ENCODE measurements at regions not wholly inside any gene's neighbourhood (a gene's known extent, or its start where the extent isn't known, plus 50 kb on each side); places are given as distances from the start of the nearest gene placed in this dataset.

DNA sequence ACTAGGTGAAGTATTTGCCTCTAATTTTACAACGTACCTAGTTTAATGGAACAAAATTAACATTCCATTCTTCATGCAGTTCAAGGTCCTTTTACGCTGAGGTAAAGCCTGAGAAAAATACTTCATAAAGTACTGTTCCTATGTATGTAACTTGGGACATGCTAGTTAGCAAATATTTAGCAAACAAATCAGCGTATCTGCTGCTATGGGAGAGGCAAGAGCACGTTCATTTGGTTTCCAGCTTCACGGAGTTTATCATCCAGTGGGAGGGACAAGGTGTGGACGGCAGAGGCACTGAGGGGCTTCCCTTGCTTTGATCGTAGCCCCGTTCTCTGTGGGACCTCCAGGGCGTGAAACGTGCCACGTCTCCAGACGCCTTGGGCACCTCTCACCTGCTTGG is 248.8 kb downstream of the IRS2 start:
- Histone ChIP-seq H3K4me3 (IDR thresholded peaks at IDR 0.05; ENCODE audit: insufficient read depth, low read depth, low read length) (no peak overlapping the region), H3K9ac (no peak overlapping the region), H3K4me1 (ENCODE audit: low read depth, poor library complexity, severe bottlenecking) (no peaks in the 10 kb centered on the region), H3K4me2 (no peak overlapping the region), H3K36me3 (ENCODE audit: insufficient read depth) (no peaks in the 10 kb centered on the region), H2AFZ (ENCODE audit: low read depth) (no peak overlapping the region), H4K20me1 (ENCODE audit: insufficient read depth) (no peaks in the 10 kb centered on the region), H3K27me3 (ENCODE audit: insufficient read depth, low read depth) (no peaks in the 10 kb centered on the region), H3K27ac (no peak overlapping the region), H3K79me2 (ENCODE audit: insufficient read depth, low read depth) (no peaks in the 10 kb centered on the region)
- no peak for TF ChIP-seq CTCF (conservative IDR thresholded peaks at IDR 0.05; ENCODE audit: low read depth, low read length)

- no peak overlapping the region for H3K27ac ChIP-seq
- no peak overlapping the region for H3K4me2 ChIP-seq
- no peaks in the 10 kb centered on the region for H3K4me1 ChIP-seq (ENCODE audit: low read depth, poor library complexity, severe bottlenecking)
- no peaks in the 10 kb centered on the region for H4K20me1 ChIP-seq (ENCODE audit: insufficient read depth)
- H3K9ac ChIP-seq: no peak overlapping the region
- no peaks in the 10 kb centered on the region for H3K27me3 ChIP-seq (ENCODE audit: insufficient read depth, low read depth)
- H3K79me2 ChIP-seq (ENCODE audit: insufficient read depth, low read depth): no peaks in the 10 kb centered on the region
- H3K36me3 ChIP-seq (ENCODE audit: insufficient read depth): no peaks in the 10 kb centered on the region
- H2AFZ ChIP-seq (ENCODE audit: low read depth): no peak overlapping the region
- TF ChIP-seq CTCF (conservative IDR thresholded peaks at IDR 0.05; ENCODE audit: low read depth, low read length): no peak
- H3K4me3 ChIP-seq (IDR thresholded peaks at IDR 0.05; ENCODE audit: insufficient read depth, low read depth, low read length): no peak overlapping the region
Measured at GRCh38 chr13:109533350-109533749, 253.0 kb downstream of the IRS2 start.

DNA sequence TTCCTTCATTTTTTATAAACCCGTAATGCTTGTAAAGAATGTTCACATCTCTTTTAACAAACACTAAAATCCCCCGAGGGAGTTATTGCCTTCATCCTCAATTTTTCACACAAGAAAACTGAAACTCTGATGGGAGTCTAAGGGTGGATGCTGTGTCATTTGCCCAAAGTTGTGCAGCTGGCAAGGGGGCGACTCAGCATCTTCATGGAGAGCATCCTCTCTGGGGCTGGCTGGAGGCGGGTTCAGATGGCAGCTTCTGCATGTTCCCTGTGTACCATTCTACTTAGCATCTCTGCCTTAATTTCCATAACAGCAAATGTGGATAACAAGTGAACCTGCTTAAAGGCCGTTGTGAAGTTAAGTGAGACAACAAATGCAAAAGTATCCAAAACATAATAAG is 256.4 kb downstream of the IRS2 start:
- H3K9ac ChIP-seq: no peak overlapping the region
- no peaks in the 10 kb centered on the region for H3K79me2 ChIP-seq (ENCODE audit: insufficient read depth, low read depth)
- TF ChIP-seq CTCF (conservative IDR thresholded peaks at IDR 0.05; ENCODE audit: low read depth, low read length): no peak
- H3K36me3 ChIP-seq (ENCODE audit: insufficient read depth): no peaks in the 10 kb centered on the region
- no peak overlapping the region for H2AFZ ChIP-seq (ENCODE audit: low read depth)
- H3K27me3 ChIP-seq (ENCODE audit: insufficient read depth, low read depth): no peaks in the 10 kb centered on the region
- H4K20me1 ChIP-seq (ENCODE audit: insufficient read depth): no peaks in the 10 kb centered on the region
- H3K4me3 ChIP-seq (IDR thresholded peaks at IDR 0.05; ENCODE audit: insufficient read depth, low read depth, low read length): no peak overlapping the region
- no peak overlapping the region for H3K4me2 ChIP-seq
- no peak overlapping the region for H3K27ac ChIP-seq
- H3K4me1 ChIP-seq (ENCODE audit: low read depth, poor library complexity, severe bottlenecking): no peaks in the 10 kb centered on the region

- Histone ChIP-seq H3K4me2 (no peak overlapping the region), H3K4me3 (IDR thresholded peaks at IDR 0.05; ENCODE audit: insufficient read depth, low read depth, low read length) (no peak overlapping the region), H3K79me2 (ENCODE audit: insufficient read depth, low read depth) (no peaks in the 10 kb centered on the region), H2AFZ (ENCODE audit: low read depth) (no peak overlapping the region), H3K27ac (no peak overlapping the region), H3K36me3 (ENCODE audit: insufficient read depth) (no peaks in the 10 kb centered on the region), H3K9ac (no peak overlapping the region), H3K4me1 (ENCODE audit: low read depth, poor library complexity, severe bottlenecking) (no peaks in the 10 kb centered on the region), H3K27me3 (ENCODE audit: insufficient read depth, low read depth) (no peaks in the 10 kb centered on the region), H4K20me1 (ENCODE audit: insufficient read depth) (no peaks in the 10 kb centered on the region)
- TF ChIP-seq CTCF (conservative IDR thresholded peaks at IDR 0.05; ENCODE audit: low read depth, low read length): no peak
Measured at GRCh38 chr13:109521719-109522118, 264.7 kb downstream of the IRS2 start.

DNA sequence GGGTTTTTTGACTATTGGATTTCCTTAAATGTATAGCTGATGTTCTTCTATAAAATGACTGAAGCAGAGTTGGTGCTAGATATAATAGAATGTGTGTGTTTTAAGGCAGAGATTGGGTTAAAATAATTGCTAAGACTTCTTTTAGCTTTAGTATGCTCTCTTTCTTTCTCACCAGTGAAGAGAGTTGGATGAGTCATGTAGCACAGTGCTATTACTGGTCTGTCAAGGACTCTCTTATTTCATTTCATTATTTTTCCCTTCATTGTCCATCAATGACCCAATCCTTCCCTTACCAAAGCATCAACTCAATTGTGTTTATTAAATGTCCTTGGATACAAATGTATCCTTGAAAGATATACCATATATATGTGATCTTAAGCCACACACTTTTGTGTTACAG is 268.9 kb downstream of the IRS2 start:
- no peak overlapping the region for H3K27ac ChIP-seq
- no peak overlapping the region for H2AFZ ChIP-seq (ENCODE audit: low read depth)
- H4K20me1 ChIP-seq (ENCODE audit: insufficient read depth): no peaks in the 10 kb centered on the region
- no peak overlapping the region for H3K9ac ChIP-seq
- H3K79me2 ChIP-seq (ENCODE audit: insufficient read depth, low read depth): no peaks in the 10 kb centered on the region
- H3K27me3 ChIP-seq (ENCODE audit: insufficient read depth, low read depth): no peaks in the 10 kb centered on the region
- TF ChIP-seq CTCF (conservative IDR thresholded peaks at IDR 0.05; ENCODE audit: low read depth, low read length): no peak
- no peaks in the 10 kb centered on the region for H3K4me1 ChIP-seq (ENCODE audit: low read depth, poor library complexity, severe bottlenecking)
- H3K36me3 ChIP-seq (ENCODE audit: insufficient read depth): no peaks in the 10 kb centered on the region
- H3K4me3 ChIP-seq (IDR thresholded peaks at IDR 0.05; ENCODE audit: insufficient read depth, low read depth, low read length): no peak overlapping the region
- H3K4me2 ChIP-seq: no peak overlapping the region
